GM18502 (cell line): ENCODE measurements at regions not wholly inside any gene's neighbourhood (a gene's known extent, or its start where the extent isn't known, plus 50 kb on each side); places are given as distances from the start of the nearest gene placed in this dataset.
"Not testable (repeated sequence)": the region's sequence is repeated elsewhere in the genome, so short reads cannot be mapped to it uniquely, and the experiment has no call there.

Source experiments
- ATAC-seq: cut with Tn5 transposase; IDR thresholded peaks from one replicate; pipeline ENCODE4 v1.9.1; 2021; ENCODE audit warnings: mild to moderate bottlenecking; ENCODE audit not compliant: unreplicated experiment, poor library complexity

DNA sequence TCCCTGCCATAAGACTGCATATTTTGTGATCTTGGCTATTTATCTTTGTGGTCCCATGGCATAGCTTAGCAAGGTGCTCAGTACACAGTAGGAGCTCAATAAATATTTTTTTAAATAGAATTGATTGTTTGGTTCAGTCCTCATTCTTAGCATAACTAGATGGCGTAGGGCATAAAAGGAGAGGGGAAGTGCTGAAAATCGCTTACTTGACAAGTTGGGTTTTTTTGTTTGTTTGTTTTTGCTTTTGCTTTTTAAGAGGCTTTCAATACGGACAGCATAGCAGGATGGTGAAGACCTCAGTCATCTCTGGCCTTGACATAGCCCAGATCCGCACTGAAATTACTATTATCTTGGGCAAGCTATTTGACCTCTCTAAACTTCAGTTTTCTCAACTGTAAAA lies 86.6 kb upstream of the RANBP3L start:
- ATAC-seq = no peak

DNA sequence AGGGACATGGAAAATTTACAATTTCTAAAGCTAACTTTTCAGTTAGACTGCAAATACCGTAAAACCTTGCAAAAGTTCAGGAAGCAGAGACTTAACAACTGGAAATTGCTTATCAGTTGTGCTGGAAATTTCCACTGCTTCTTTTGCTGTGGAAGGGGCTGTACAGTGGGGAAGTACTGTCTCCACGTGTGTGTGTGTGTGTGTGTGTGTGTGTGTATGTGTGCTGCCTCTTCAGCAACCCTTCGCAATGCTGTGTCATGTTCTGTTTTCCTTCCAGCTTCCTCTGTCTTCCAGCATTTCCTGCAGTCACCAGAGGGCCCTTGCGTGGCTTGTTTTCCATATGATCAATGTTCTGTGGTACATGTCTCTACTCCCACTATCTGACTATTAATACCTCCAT lies 87.5 kb upstream of the RANBP3L start:
- ATAC-seq = no peak

DNA sequence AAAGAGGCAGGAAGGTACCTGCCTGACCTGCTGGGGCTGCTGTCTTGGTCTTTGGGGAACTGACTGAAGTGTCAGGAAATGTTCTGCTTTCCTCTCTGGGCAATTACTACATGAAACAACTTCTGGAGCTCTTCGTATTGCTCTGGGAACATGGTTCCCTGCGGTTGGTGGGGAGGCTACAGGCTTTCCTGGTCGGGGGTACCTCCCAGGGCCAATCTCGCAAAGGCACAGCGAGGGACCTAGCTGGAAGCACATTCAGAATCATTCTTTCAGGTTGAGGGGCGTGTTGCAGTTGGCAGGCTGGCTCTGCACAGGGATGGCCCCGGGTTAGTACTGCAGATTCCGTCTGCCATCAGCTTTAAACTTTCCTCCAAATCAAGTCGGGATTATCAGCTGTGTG lies 88.9 kb upstream of the RANBP3L start:
- ATAC-seq = no peak

DNA sequence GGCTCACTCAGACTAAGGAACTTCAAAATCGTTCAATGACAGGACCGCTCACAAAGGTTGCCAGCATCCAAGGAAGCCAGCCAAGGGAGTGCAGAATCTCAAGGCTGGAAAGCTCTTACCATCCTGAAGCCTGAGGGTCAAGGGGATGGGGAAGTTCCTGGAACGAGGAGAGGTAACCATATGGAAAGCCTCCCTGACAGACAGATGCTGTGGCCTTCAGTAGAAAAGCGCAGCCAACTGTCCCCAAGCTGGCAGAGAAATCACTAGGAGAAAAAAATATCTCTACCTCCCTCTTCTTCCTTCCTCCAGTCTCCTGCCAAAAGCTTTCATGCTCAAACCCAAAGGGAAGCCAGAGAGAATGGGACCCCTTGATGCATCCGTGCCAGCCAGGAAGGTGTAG lies 90.5 kb upstream of the RANBP3L start:
- no peak for ATAC-seq

DNA sequence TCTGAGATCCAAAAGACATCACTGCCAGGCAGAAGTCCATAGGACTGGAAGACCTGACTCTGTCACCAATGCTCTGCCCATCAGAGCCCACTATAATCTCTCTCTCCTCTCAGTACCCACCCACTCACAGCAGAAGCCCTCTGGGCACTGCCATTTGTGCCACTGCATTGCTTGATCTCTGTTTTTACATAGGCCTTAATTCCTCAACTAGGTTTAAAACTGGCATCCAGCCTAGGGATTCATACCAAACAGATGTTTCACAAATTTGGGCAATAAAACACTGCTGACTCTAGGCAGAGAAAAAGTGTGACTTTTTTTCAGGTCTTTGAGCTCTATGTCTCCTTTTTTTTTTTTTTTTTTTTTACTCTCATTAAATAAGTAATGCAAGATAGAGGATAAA lies 91.1 kb upstream of the RANBP3L start:
- ATAC-seq = no peak

DNA sequence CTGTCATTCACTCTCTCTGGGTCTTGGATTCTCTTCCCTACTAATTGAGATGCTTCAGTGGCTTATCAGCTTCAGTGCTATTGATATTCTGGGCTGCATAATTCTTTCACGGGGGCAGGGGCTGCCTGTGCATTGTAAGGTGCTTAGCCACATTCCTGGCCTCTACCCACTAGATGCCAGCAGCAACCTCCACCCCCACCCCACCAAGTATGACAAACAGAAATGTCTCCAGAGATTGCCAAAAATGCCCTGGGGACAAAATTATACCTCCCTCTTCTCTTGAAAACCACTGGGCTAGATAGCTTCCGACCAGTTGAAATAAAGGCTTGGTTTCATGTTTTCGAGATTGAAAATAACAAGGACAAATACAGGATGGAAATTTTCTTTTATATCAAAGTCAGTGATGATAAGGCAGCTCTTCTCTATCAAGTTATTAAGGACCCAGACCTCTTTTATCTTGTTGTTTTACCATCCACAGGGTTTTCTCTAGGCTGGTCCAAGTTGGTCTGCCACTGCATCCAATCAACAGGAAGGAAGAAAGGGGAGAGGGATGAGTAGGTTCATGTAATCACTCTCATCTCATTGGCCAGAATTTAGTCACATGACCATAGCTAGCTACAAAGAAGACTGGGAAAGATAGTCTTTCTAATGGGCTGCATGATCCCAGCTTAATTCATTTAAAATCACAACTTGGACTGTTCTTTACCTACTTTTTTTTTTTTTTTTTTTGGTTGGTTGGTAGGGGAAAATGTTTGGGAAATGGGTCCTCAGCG lies 92.1 kb upstream of the RANBP3L start:
- no peak for ATAC-seq

DNA sequence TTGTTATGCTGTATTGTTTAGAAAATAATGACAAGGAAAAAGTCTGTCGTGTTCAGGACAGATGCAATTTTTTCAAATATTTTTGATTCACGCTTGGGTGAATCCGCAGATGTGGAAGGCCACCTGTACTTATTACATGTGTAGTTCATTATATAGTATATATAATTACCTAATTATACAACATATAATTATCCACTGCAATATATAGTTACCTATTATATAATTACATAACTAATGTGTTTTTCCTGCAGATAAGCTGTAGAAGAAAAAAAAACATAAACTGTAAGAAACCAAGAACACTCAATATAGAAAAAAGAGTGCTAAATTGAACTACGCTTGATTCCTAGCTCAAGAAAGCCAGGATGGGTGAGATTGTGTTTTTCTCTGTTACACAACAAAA lies 93.6 kb upstream of the RANBP3L start:
- no peak for ATAC-seq

DNA sequence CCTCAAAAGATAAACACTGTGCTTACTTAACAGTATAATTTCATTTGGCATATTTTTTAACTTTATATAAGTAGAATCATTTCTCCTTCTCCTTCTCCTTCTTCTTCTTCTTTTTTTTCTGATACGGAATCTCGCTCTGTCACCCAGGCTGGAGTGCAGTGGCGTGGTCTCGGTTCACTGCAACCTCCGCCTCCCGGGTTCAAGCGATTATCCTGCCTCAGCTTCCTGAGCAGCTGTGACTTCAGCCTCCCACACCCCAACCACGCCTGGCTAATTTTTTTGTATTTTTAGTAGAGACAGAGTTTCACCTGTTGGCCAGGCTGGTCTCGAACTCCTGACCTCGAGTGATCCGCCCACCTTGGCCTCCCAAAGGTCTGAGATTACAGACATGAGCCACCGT lies 94.2 kb upstream of the RANBP3L start:
- ATAC-seq = not testable (repeated sequence)

DNA sequence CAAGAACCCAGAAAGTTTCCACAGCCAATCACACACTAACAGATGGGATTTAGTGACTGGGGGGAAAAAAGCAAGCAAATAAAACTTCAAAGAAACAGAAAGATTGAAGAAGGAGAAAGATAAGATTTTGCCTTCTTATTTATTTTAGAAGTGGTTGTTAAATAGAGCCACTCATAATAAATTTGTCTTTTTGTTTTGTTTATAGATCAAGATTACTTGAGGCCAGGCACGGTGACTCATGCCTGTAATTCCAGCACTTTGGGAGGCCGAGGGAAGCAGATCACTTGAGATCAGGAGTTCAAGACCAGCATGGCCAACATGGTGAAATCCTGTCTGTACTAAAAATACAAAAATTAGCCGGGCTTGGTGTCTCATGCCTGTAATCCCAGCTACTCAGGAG lies 94.9 kb upstream of the RANBP3L start:
- ATAC-seq = no peak

DNA sequence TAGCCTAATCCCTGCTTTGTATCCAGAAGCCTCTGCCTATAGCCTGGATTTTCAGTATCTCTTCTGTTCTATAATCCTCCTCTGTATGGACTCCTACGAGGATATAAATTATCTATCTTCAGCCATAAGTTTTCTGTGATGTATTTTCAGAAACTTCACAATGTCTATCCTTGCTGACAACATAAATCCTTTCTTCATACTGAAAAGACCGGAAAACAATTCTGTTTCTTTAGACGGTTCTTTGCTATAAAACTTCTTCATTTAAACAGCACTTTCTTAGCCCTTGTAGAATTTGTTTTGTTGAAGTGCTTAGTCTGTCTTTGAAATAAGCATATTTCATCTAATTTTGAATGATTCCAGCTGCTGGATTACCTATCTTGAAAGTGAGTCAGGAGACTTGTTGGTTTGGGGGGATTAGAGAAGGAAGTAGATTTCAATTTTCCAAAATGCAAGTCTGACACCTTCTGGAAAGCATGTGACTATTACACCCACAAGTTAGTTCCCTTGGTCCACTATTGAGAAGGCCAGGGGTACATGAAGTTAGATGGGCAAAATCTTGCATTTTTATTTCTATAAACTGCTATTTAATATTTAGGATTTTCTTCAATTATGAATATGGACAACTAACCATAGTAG lies 96.3 kb upstream of the RANBP3L start:
- ATAC-seq = no peak

DNA sequence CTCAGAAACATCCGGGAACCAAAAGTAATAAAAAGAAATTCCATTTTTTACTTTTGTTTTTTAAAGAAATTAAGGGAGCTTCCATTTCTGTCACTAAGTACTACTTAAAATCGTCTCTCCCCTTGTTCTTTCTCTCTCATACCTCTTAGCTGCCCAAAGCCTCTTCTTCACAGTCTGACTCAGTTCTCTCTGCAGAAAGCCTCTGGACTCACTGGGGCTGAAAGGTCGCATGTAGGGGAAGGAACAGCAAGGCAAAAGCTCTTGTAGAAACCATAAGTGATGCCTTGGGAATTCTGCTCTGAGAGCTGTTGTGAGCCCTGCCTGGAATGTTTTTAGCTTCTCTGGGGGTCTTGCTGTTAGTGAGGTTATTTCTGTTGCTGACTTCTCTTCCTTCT lies 100.8 kb upstream of the RANBP3L start:
- ATAC-seq = no peak

DNA sequence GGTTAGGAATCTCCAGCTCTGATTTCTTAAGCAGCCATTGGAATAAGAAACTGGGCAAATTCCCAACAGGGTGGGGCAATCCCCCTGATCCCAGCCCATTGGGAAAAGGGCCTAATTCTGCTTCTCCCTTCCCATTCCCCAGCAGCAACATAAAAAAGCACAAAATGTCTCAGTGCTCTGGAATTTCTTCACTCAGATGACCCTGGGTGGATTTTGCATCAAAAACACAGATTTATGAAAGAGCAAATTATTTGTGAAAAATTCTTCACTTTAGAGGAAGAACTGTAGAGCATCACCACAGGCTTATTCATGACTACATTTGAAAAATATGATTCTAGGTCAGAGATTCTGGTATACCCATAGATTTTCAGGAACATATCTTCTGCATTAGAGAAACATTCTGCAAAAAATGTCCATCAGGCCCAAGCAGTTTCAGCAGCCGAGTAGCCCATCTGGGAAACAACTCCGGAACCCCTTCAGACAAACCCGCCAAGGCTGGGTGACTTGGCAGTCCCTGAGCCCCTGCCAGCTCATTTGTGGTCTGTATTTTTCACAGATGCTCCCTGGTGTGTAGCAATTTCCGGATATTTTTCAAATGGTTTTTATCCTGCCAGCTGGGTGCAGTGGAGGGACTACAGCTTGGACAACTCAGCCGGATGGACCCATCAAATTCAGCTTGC lies 102.1 kb upstream of the RANBP3L start:
- no peak for ATAC-seq

DNA sequence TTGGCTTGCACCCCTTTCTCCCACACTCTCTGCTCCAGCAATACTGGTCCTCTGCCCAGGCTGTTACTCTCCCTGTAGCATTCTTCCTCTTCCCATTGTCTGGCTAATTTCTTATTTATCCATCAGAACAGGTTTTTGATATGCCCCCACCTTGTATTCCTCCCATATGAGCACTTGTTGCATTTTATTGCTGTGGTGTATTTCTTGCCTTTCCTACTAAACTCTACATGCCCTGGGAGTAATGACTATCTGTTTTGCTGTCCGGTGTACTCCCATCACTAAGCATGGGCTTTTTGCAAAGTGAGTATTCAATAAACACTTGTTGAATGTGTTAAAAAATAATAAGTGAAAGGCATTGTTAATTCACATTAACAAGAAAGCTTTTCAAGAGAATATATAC lies 104.3 kb upstream of the RANBP3L start:
- no peak for ATAC-seq

DNA sequence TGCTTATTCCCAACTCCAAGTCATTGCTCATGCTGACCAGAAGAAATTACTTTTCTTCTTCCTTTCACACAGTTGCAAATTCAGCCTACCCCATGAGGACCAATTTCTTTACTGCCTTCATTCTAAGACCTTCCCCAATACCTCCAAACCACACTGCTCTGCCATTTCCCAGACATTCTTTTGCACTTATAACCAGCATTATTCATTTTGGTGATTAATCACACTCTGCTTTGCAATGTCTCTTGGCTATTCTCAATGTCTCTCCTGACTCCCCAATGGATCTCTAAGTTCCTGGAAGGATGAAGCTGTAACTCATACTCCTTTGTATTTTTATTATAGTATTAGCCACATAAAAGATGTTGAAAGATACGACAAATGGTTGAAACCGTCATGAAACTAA lies 105.7 kb upstream of the RANBP3L start:
- ATAC-seq = no peak

DNA sequence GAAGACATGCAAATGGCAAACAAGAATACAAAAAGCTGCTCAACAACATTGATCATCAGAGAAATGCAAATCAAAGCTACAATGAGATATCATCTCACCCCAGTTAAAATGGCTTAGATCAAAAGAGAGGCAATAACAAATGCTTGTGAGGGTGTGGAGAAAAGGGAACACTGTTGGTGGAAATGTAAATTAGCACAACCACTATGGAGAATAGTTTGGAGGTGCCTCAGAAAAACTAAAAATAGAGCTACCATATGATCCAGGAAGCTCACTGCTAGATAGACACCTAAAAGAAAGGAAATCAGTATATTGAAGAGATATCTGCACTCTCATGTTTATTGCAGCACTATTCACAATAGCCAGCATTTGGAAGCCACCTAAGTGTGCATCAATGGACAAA lies 108.0 kb upstream of the RANBP3L start:
- ATAC-seq = not testable (repeated sequence)

DNA sequence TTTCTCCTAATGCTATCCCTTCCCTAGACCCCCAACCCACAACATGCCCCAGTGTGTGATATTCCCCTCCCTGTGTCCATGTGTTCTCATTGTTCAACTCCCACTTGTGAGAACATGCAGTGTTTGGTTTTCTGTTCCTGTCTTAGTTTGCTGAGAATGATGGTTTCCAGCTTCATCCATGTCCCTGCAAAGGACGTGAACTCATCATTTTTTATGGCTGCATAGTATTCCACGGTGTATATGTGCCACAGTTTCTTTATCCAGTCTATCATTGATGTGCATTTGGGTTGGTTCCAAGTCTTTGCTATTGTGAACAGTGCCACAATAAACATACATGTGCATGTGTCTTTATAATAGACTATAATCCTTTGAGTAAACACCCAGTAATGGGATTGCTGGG lies 109.0 kb upstream of the RANBP3L start:
- ATAC-seq = not testable (repeated sequence)

DNA sequence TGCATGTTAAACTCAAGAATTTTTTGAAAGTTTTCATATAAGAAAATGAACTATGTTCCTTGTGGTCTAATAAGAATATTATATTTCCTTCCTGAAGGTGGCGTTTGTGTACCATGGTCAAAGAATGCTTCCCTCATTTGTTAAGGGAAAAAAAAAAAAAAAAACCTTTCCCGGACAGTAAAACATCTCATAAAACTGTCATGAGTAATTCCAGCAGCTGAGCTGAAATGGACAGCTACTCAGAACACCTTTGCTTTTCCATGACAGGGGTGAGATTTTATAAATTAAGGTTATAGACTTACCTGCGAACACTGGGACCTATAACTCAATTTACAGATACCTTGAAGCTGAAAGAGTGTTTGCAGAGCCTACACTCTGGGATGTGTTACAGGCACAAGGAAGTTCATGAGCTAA lies 113.2 kb upstream of the RANBP3L start:
- no peak for ATAC-seq

DNA sequence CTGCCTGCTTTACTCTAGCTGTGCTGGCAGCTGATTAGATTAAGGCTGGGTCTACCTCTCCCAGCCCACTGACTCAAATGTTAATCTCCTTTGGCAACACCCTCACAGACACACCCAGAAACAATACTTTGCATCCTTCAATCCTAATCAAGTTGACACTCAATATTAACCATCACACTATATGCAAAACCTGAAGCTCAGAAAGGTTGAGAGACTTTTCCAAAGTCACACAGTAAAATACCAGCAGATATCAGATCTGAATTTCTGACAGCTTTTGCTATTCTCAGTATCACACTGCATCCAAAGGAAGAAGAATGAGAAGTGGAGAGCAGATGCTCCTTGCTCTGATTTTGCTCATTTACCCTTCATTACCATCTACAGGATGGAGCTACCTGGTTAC lies 114.9 kb upstream of the RANBP3L start:
- no peak for ATAC-seq

DNA sequence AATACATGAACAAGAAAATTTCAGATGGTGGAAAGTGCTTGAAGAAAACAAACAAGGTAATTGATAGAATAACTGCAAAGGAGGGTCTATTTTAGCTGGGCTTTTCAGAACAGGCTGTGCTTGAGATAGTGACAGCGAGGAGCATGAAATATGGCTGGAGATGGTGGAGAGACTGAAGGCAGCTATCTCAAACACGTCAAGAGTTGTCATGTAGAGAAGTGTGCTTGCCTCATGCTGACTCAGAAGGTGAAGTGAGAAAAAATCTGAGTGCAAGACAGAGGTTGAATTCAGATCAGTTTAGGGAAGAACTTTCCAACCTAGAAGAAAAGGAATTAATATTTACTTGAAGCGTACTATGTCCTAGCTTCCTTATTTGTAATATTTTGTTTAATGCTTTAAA lies 115.5 kb upstream of the RANBP3L start:
- no peak for ATAC-seq

DNA sequence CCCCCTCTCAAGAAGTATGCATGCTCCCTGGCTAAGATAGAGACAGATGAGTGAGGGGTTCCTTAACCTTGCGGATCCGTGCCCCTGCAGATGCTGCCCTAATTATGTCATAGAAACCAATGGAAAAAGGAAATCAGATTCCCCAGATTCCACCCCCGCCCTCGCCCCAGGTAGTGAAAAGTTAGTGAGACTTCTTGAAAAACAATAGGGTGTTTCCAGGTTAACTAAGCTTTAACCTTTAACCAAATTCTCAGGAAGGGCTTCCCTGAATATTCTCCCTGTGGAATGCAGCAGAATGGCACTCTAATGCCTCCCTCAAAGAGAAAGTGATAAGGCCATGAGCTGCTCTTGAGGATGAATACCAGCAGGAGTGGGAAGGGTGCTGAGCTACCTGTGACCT lies 116.0 kb upstream of the RANBP3L start:
- no peak for ATAC-seq

DNA sequence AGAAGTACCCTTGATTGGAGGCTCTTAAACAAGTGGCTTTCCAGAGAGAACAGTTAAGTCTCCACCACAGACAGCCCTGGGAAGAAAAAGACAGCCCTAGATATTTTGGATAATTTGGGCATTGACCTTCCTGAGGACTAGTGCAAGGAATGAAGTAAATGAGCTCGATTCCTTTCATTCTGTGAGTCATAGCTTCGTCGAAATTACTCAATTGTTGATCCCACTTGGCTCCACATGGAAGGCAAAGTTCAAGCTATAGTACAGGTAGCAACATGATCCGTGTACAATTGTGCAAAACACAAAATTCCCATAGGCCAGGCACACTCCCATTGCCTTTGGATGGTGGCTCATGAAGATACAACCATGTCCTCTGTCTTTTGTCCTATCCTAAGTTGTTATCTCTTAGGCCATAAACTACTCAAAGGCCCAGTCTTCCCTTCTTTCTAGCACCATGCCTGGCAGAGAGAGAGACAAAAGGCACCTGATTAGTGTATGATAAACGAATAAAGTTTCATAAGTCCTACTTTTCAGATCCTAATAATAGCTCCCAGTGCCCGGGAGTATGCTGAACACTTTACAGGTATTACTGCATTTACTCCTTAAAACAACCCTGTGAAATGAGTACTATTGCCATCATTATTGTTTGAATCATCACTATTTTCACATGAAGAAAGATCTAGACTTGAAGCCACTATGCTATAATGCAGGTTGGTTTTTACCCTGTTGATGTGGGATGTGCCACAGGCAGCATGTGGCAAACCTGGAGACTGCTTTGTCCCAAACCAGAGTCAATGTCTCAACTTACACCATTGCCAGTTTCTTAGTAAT lies 116.7 kb upstream of the RANBP3L start:
- ATAC-seq = no peak
